ENCODE measurements at regions not wholly inside any gene's neighbourhood (a gene's known extent, or its start where the extent isn't known, plus 50 kb on each side); places are given as distances from the start of the nearest gene placed in this dataset.

GRCh38 chr2:8078705-8079104 lies 603.2 kb upstream of the ID2 start:
- DNase-seq (ENCODE audit: low read depth, low spot score), result no peak

GRCh38 chr2:8080063-8080462 lies 601.8 kb upstream of the ID2 start:
- no peak for DNase-seq (ENCODE audit: low read depth, low spot score)

DNA sequence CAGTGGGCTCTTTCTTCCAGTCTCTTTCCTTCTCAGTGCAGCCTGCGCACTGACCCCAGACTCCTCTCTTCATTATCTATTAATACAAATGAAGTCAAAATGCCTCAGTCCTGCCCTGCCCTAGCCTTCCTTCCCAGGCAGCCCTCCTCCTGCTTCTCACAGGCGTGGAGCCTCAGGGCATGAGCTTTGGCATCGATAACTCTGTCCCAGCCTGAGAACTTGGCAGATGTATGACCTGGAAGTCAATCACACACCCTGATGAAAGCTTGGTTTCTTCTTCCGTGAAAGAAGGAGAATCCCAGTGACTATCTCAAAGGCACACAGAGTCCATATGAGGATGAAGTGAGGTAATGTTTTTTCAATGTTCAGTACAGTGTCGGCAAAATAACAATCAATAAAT lies 600.7 kb upstream of the ID2 start:
- DNase-seq (ENCODE audit: low read depth, low spot score), result no peak

DNA sequence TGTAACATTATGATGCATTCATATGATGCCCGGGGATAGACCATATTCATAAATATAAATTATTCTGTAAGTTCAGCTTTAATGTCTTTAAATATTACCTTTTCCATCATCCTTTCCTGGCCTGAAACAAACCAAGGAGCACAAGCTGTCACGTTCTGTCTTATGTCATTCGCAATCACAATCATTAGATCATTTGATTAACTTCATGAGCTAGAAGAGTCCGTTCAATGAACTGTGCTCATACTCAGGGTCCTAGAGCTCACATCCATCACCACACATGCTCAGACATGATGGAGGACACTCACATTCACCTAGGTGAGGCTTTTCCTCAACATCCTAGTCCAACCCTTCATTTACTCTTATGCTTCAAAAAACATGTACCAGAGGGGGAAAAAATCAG lies 599.0 kb upstream of the ID2 start:
- DNase-seq (ENCODE audit: low read depth, low spot score), result no peak

DNA sequence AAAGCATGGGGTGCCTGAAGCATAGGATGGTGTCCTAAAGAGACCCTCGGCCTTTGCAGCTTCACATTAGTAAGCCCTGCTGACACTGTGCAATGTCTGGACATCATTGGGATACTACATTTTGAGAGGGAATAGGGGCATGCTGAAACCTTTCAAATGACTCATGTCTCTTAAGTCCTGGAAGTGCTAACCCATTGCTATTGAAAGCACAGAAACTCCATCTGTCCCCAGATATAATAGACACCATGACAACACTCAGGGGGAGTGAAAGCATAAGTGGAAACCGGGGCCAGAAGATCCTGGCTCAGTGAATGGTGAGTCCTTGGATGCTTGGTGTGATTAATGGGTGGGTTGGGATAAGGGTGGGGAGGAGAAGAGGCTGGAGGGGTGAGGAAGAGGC lies 595.5 kb upstream of the ID2 start:
- DNase-seq (ENCODE audit: low read depth, low spot score), result no peak

- DNase-seq (ENCODE audit: low read depth, low spot score), result no peak
These were observed 594.9 kb upstream of the ID2 start for GRCh38 chr2:8086796-8087479.

DNA sequence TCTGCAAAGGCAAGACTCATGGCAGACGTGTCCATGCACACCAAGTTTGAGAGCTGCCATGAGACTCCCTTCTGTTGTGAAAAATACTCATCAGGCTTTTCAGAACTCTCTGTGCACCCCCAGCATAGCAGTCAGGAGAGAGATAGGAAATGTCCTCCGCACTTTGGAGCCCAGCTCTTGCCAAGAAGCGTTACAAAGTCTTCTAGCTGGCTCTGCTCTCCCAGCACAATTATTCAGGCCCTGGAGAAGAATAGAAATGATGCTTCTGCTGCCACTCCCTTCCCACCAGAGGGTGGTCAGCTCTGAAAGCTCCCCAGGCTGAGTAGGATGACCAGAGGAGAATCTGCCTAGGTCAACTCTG lies 594.4 kb upstream of the ID2 start:
- DNase-seq (ENCODE audit: low read depth, low spot score), result no peak

DNA sequence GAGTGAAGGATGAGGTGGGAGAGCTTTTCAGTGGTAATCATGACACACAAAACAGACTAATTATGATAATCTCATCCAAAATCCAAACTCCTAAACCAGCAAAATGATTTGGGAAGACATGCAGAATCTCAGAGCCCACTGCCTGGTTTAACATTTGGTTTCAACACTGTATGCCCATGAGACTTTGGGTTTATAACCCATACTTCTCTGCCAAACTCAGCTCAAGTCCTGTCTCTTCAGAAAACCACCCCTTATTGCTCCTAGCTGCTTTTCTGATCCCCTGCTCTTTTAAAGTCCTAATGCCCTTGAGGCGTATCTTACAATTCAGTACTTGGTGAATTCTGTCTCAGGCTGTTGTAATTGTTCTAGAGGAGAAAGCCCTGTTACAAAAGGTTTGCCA lies 593.0 kb upstream of the ID2 start:
- DNase-seq (ENCODE audit: low read depth, low spot score), result no peak

DNA sequence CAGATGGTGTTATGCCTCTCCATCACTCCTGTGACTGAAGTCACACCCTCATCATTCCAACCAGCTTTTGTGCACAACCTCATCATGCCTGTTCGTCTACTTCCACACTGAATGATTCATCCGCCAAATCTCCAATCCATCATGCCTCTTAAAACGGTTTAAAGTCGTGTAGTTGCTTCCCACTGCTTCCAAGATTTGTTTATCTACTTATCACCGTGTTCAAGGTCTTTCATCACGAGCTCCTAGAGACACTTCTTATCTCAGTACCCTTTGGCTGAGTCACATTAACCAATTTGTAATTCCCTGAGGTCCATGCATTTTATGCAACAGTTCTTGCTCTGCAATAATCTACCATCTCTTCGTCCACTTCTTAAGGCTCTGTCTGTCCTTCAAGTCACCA lies 592.3 kb upstream of the ID2 start:
- no peak for DNase-seq (ENCODE audit: low read depth, low spot score)

GRCh38 chr2:8090748-8091700 lies 590.8 kb upstream of the ID2 start:
- peak; percentile 23 for DNase-seq (ENCODE audit: low read depth, low spot score)

DNA sequence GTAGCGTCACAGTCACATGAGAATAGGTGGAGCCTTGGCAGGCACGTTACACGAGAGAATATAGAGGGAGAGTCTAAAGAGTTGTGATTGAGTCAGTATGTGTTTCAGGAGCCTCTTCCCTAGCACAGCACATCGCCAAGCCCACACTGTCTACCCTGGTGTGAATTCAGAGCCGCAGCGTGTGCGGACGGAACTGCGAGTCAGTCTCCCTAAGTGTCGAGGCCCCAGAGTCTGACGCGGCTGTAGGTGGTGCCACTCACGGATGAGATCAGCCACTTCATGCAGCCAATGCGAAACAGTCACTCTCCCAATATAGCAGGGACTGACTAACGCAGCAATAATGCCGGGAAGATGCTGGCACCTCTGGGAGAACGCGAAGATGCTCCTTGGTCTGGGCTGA lies 587.3 kb upstream of the ID2 start:
- DNase-seq (ENCODE audit: low read depth, low spot score), result no peak

- DNase-seq (ENCODE audit: low read depth, low spot score), result no peak
These were observed 585.9 kb upstream of the ID2 start for GRCh38 chr2:8095978-8096377.

GRCh38 chr2:8096484-8096883 lies 585.4 kb upstream of the ID2 start:
- DNase-seq (ENCODE audit: low read depth, low spot score), result no peak

DNA sequence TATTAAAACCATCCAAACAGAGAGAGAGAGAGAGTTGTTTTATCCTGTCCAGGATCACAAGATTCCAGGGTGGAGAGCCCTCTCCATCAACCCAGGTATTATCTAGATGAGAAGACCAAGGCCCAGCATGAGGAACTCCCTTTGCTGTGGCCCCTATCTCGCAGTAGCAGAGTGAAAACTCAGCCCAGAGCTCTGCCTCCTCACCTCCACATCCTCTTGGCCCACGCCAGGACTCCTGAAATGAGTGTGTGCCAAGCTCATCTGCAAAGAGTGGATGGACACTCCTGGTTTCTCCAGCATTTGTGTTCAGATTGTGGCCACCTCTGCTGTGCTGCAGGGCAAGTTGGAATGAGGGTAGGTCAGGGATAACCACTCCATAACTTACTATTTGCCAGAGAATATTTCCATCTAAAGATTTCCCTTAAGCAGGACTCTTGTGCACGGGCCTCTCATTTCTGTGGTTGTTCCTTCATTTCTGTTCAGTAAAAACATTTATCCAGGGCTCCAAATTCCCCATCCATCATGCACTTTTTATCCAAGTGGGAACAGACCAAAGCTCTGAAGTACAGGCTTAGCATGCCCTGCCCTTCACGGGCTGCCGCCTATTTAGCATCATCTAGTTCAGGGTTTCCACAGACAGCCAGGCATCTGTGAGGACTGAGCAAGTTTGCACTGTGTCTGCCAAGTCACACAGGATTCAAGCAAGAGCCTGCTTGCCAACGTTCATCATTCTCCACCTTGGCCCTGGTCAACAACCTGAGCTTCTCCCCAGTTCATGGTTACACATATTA lies 583.2 kb upstream of the ID2 start:
- DNase-seq (ENCODE audit: low read depth, low spot score), result no peak

GRCh38 chr2:8099267-8099582 lies 582.6 kb upstream of the ID2 start:
- no peak for DNase-seq (ENCODE audit: low read depth, low spot score)

DNA sequence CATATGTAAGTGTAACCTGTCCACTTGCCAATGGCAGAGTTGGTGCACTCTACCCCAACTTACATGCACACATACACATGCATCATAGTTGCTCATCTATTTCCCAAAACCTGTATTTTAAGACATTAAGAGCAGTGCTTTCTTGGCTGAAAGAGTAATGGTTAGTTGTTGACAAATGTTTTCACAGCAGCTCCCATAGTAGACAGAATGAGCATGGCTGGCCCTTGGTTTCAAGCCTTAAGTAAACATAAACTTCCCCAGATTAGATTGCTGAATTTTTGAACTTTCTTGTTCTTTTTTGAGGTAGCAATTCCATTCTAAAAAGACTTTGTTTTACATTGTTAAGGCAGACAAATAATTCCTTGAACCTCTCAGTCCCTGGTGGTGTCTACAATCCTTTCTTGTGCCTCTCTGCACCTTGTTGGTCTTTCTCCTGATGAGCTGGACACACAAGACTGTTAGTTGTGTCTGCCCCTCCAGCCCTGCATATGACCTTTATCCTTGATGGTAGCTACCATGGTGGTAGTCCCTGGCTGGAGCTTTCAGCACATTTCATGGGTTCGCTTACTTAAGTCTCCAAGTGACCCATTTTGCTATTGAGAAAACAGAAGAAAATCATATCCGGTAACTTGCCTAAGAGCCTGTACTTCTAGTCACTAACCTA lies 580.1 kb upstream of the ID2 start:
- no peak for DNase-seq (ENCODE audit: low read depth, low spot score)

DNA sequence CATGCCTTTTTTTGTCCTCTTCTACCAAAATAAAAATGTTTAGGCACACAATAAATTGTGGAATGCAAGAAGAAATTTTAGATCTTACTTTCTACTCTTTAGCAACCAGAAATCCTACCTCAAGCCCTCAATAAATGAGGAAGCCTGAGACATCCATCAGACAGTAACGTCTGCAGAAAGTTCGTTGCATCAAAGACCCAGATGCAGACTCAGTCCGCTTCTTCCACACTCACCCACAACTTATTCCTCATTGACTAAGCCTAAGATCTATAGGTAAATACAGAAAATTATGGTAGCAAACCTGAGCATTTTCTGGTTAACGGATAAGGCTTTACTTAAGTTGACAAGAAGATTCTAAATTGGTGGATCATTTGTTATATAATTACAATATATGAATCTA lies 579.4 kb upstream of the ID2 start:
- no peak for DNase-seq (ENCODE audit: low read depth, low spot score)

DNA sequence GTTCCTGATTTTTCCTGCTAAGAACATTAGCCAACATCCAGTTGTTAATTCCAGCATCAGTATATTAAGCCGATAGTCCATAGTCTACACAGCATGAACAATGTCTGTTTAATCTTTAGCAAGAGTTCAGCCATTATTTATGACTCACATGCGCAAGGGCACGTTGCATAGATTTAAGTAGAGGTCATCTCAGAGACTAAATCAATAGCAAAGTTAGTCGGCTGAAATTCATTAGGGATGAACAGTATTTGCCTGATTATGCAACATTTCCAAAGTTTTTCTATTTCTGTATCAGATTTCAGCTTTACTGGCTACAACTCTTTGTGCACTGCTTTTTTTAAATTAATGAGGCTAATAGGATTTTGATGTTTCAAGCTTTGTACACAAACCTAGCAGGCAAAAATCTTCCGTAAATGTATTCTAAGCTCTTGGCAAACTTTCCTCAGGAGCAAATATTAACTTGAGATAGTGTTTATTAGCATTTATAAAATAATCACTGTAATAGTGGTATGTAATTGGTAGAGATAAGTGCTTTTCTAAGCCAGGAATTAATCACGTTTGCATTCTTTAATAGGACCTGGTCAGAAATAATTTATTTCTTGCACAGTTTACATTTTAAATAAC lies 578.7 kb upstream of the ID2 start:
- DNase-seq (ENCODE audit: low read depth, low spot score), result no peak

- DNase-seq (ENCODE audit: low read depth, low spot score), result no peak
These were observed 574.7 kb upstream of the ID2 start for GRCh38 chr2:8107150-8107549.

DNA sequence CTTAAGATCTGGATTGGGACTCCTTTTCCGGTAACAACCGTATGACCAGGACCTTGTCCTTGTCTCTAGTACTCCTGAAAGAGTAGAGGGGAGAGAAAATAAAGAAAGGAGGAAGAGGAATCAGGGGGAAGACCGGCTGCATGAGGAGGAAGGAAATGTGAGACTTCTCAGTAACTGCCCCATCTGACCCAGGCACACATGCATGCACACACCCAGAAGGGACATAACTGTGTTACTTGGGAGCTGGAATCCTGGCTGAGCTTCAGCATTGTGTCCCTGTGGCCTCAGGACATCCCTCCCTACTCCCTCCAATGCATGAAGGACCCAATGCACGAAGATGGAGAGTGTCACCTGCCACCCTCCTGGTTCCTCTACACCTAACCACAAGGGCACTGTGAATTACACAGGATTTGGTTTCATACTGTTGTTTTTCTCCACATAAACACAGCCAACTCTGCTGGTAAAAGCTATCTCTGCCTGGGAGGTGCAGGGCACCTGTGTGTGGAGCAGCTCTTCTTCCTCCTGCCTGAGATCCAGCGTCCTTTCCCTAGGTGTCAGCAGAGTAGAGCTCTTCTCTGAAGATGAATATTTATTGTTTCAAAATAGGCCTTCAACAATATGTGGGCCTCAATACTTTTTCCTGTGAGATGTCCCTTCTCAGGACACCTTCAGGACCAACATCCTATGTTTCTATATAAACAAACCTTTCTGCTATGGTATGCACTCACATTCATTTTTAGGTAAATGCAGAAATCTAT lies 574.1 kb upstream of the ID2 start:
- DNase-seq (ENCODE audit: low read depth, low spot score), result no peak

- no peak for DNase-seq (ENCODE audit: low read depth, low spot score)
These were observed 571.1 kb upstream of the ID2 start for GRCh38 chr2:8110716-8111115.

Measured in activated naive CD8-positive, alpha-beta T cell treated with anti-CD3 and anti-CD28 coated beads, Interleukin-2, amount 50 U/mL, for 16 hours (primary cell).